ENCODE measurements at regions not wholly inside any gene's neighbourhood (a gene's known extent, or its start where the extent isn't known, plus 50 kb on each side); places are given as distances from the start of the nearest gene placed in this dataset.

GRCh38 chr2:118773826-118774225 is 73.6 kb downstream of the EN1 start:
- no peak for DNase-seq
- H3K9me3 ChIP-seq: no peaks in the 10 kb centered on the region
- no peaks in the 10 kb centered on the region for H3K36me3 ChIP-seq
- H3K4me3 ChIP-seq: no peak overlapping the region
- no peak for TF ChIP-seq CTCF (IDR thresholded peaks at IDR 0.05)
- TF ChIP-seq POLR2A (IDR thresholded peaks at IDR 0.05): no peak
- H3K27ac ChIP-seq: no peak overlapping the region
- 35 to 40% methylated on average over 7 of the region's 7 CpGs for WGBS, 2 donors
- intact Hi-C loops (cut with DNase I): no loop called here
- peaks cover 2 to 13% (median 10%) of the 10 kb centered on the region in 3 donors for H3K4me1 ChIP-seq
- peaks cover 0 to 88% (median 10%) of the 10 kb centered on the region in 4 donors for H3K27me3 ChIP-seq

- Histone ChIP-seq H3K4me3 (no peak overlapping the region), H3K9me3 (no peaks in the 10 kb centered on the region), H3K27me3 (peaks cover 0 to 96% (median 10%) of the 10 kb centered on the region in 4 donors), H3K36me3 (no peaks in the 10 kb centered on the region), H3K27ac (no peak overlapping the region), H3K4me1 (peaks cover 2 to 13% (median 10%) of the 10 kb centered on the region in 3 donors)
- no peak for DNase-seq
- no peak for TF ChIP-seq POLR2A (IDR thresholded peaks at IDR 0.05)
- no peak for TF ChIP-seq CTCF (IDR thresholded peaks at IDR 0.05)
- intact Hi-C loops (cut with DNase I): no loop called here
- 79 to 82% methylated on average over 16 to 22 of the region's 22 CpGs for WGBS, 2 donors
Measured at GRCh38 chr2:118772487-118773200, 74.8 kb downstream of the EN1 start.

- H3K36me3 ChIP-seq: no peaks in the 10 kb centered on the region
- TF ChIP-seq CTCF (IDR thresholded peaks at IDR 0.05): no peak
- 72 to 76% methylated on average over 6 of the region's 6 CpGs for WGBS, 2 donors
- H3K4me3 ChIP-seq: no peak overlapping the region
- intact Hi-C loops (cut with DNase I): no loop called here
- no peaks in the 10 kb centered on the region for H3K9me3 ChIP-seq
- DNase-seq: no peak
- H3K27ac ChIP-seq: no peak overlapping the region
- H3K27me3 ChIP-seq: peaks cover 0 to 94% (median 2%) of the 10 kb centered on the region in 4 donors
- H3K4me1 ChIP-seq: peaks cover 2 to 8% (median 7%) of the 10 kb centered on the region in 3 donors
Measured at GRCh38 chr2:118769707-118770400, 77.6 kb downstream of the EN1 start.

- intact Hi-C loops (cut with DNase I): no loop called here
- TF ChIP-seq CTCF (IDR thresholded peaks at IDR 0.05): no peak
- TF ChIP-seq POLR2A (IDR thresholded peaks at IDR 0.05): no peak
- no peak overlapping the region for H3K27ac ChIP-seq
- 22 to 31% methylated on average over 6 of the region's 6 CpGs for WGBS, 2 donors
- DNase-seq: no peak
- no peaks in the 10 kb centered on the region for H3K36me3 ChIP-seq
- no peak overlapping the region for H3K4me3 ChIP-seq
- peaks cover 0 to 88% (median 0%) of the 10 kb centered on the region in 4 donors for H3K27me3 ChIP-seq
- no peaks in the 10 kb centered on the region for H3K9me3 ChIP-seq
- no peaks in the 10 kb centered on the region for H3K4me1 ChIP-seq
Measured at GRCh38 chr2:118766871-118767270, 80.6 kb downstream of the EN1 start.

GRCh38 chr2:118764855-118765254 is 82.6 kb downstream of the EN1 start:
- no peak overlapping the region for H3K4me3 ChIP-seq
- no peak for DNase-seq
- no peaks in the 10 kb centered on the region for H3K9me3 ChIP-seq
- intact Hi-C loops (cut with DNase I): no loop called here
- peaks cover 0 to 79% (median 0%) of the 10 kb centered on the region in 4 donors for H3K27me3 ChIP-seq
- TF ChIP-seq POLR2A (IDR thresholded peaks at IDR 0.05): no peak
- no peak for TF ChIP-seq CTCF (IDR thresholded peaks at IDR 0.05)
- WGBS, 2 donors: 62 to 72% methylated on average over 4 of the region's 4 CpGs
- H3K27ac ChIP-seq: no peak overlapping the region
- no peaks in the 10 kb centered on the region for H3K4me1 ChIP-seq
- H3K36me3 ChIP-seq: no peaks in the 10 kb centered on the region

Measured in esophagus squamous epithelium (tissue), 5 donors.